Amygdala (tissue), 56 donors: ENCODE measurements at regions not wholly inside any gene's neighbourhood (a gene's known extent, or its start where the extent isn't known, plus 50 kb on each side); places are given as distances from the start of the nearest gene placed in this dataset.
"Not testable (repeated sequence)": the region's sequence is repeated elsewhere in the genome, so short reads cannot be mapped to it uniquely, and the experiment has no call there.

Experiments used
- DNase-seq, 56 donors: peaks; one replicate each; lab custom pipeline; 2025; lab: John Stamatoyannopoulos, UW

GRCh38 chr2:100736121-100736915 lies 83.6 kb upstream of the NPAS2 start:
- no peak for DNase-seq

GRCh38 chr2:100739735-100740432 lies 80.1 kb upstream of the NPAS2 start:
- DNase-seq = no peak

GRCh38 chr2:100741880-100742276 lies 78.1 kb upstream of the NPAS2 start:
- no peak for DNase-seq

- DNase-seq = no peak
Measured at GRCh38 chr2:100742277-100743254, 77.4 kb upstream of the NPAS2 start.

- DNase-seq = no peak
Measured at GRCh38 chr2:100743741-100744140, 76.2 kb upstream of the NPAS2 start.

GRCh38 chr2:100744184-100744583 lies 75.8 kb upstream of the NPAS2 start:
- no peak for DNase-seq

GRCh38 chr2:100744589-100744988 lies 75.3 kb upstream of the NPAS2 start:
- DNase-seq = no peak

GRCh38 chr2:100745604-100746003 lies 74.3 kb upstream of the NPAS2 start:
- no peak for DNase-seq

- DNase-seq = no peak
Measured at GRCh38 chr2:100747551-100747950, 72.4 kb upstream of the NPAS2 start.

- peak in 1 of 56 donors; percentile 6 for DNase-seq
Measured at GRCh38 chr2:100747996-100748615, 71.8 kb upstream of the NPAS2 start.

- no peak for DNase-seq
Measured at GRCh38 chr2:100748673-100749072, 71.3 kb upstream of the NPAS2 start.

- DNase-seq = no peak
Measured at GRCh38 chr2:100749771-100750542, 70.0 kb upstream of the NPAS2 start.

GRCh38 chr2:100751871-100752625 lies 67.9 kb upstream of the NPAS2 start:
- DNase-seq = not testable (repeated sequence)

GRCh38 chr2:100752628-100753333 lies 67.2 kb upstream of the NPAS2 start:
- DNase-seq = no peak

- no peak for DNase-seq
Measured at GRCh38 chr2:100753444-100753843, 66.5 kb upstream of the NPAS2 start.

- no peak for DNase-seq
Measured at GRCh38 chr2:100753881-100754280, 66.1 kb upstream of the NPAS2 start.

- no peak for DNase-seq
Measured at GRCh38 chr2:100754951-100755350, 65.0 kb upstream of the NPAS2 start.

- DNase-seq = no peak
Measured at GRCh38 chr2:100755441-100755840, 64.5 kb upstream of the NPAS2 start.
